NCI-H460 (cell line): ENCODE measurements at regions not wholly inside any gene's neighbourhood (a gene's known extent, or its start where the extent isn't known, plus 50 kb on each side); places are given as distances from the start of the nearest gene placed in this dataset.

Source experiments
- DNase-seq: peaks from one replicate; pipeline ENCODE4 v3.0.0-alpha.2; 2016; ENCODE audit warnings: low read depth; ENCODE audit errors: extremely low read depth

GRCh38 chr18:46373131-46373530 is 268.9 kb downstream of the HAUS1 start:
- DNase-seq, result no peak

- DNase-seq, result no peak
Measured at GRCh38 chr18:46373791-46374190, 269.6 kb downstream of the HAUS1 start.

GRCh38 chr18:46374850-46375249 is 270.7 kb downstream of the HAUS1 start:
- DNase-seq, result no peak

GRCh38 chr18:46377557-46377956 is 273.4 kb downstream of the HAUS1 start:
- no peak for DNase-seq

- no peak for DNase-seq
Measured at GRCh38 chr18:46378126-46378863, 274.1 kb downstream of the HAUS1 start.

GRCh38 chr18:46378864-46379207 is 274.7 kb downstream of the HAUS1 start:
- DNase-seq, result no peak

- DNase-seq, result no peak
Measured at GRCh38 chr18:46379323-46379950, 275.3 kb downstream of the HAUS1 start.

GRCh38 chr18:46385124-46385523 is 271.9 kb downstream of the LOXHD1 start:
- no peak for DNase-seq

GRCh38 chr18:46386788-46387187 is 270.2 kb downstream of the LOXHD1 start:
- DNase-seq, result no peak

GRCh38 chr18:46387441-46388131 is 269.4 kb downstream of the LOXHD1 start:
- DNase-seq, result no peak

GRCh38 chr18:46388286-46388685 is 268.7 kb downstream of the LOXHD1 start:
- no peak for DNase-seq

GRCh38 chr18:46392576-46392975 is 264.4 kb downstream of the LOXHD1 start:
- no peak for DNase-seq

GRCh38 chr18:46393230-46393629 is 263.8 kb downstream of the LOXHD1 start:
- no peak for DNase-seq

- no peak for DNase-seq
Measured at GRCh38 chr18:46393961-46394360, 263.1 kb downstream of the LOXHD1 start.

GRCh38 chr18:46395795-46396194 is 261.2 kb downstream of the LOXHD1 start:
- DNase-seq, result no peak

- DNase-seq, result no peak
Measured at GRCh38 chr18:46397174-46397573, 259.8 kb downstream of the LOXHD1 start.

- DNase-seq, result no peak
Measured at GRCh38 chr18:46398005-46398404, 259.0 kb downstream of the LOXHD1 start.

GRCh38 chr18:46398625-46399024 is 258.4 kb downstream of the LOXHD1 start:
- DNase-seq, result no peak

GRCh38 chr18:46399303-46399702 is 257.7 kb downstream of the LOXHD1 start:
- DNase-seq, result no peak

GRCh38 chr18:46400449-46400848 is 256.6 kb downstream of the LOXHD1 start:
- DNase-seq, result no peak

GRCh38 chr18:46401486-46402070 is 255.4 kb downstream of the LOXHD1 start:
- no peak for DNase-seq

GRCh38 chr18:46402396-46402795 is 254.6 kb downstream of the LOXHD1 start:
- DNase-seq, result no peak
